NCI-H1105 treated with DMSO at 0.1 percent for 48 hours (cell line): ENCODE measurements at regions not wholly inside any gene's neighbourhood (a gene's known extent, or its start where the extent isn't known, plus 50 kb on each side); places are given as distances from the start of the nearest gene placed in this dataset.
"Not testable (repeated sequence)": the region's sequence is repeated elsewhere in the genome, so short reads cannot be mapped to it uniquely, and the experiment has no call there.

ENCODE experiments used
- DNase-seq: peaks from one replicate; lab custom pipeline; 2025; lab: John Stamatoyannopoulos, UW

GRCh38 chr6:4378319-4378996 lies 243.1 kb upstream of the ECI2 start:
- no peak for DNase-seq

GRCh38 chr6:4377603-4378002 lies 242.2 kb upstream of the ECI2 start:
- DNase-seq, result no peak

- no peak for DNase-seq
Measured at GRCh38 chr6:4374216-4374615, 238.8 kb upstream of the ECI2 start.

- DNase-seq, result no peak
Measured at GRCh38 chr6:4372866-4373265, 237.5 kb upstream of the ECI2 start.

- no peak for DNase-seq
Measured at GRCh38 chr6:4371207-4371921, 236.0 kb upstream of the ECI2 start.

- no peak for DNase-seq
Measured at GRCh38 chr6:4370066-4370465, 234.7 kb upstream of the ECI2 start.

- DNase-seq, result no peak
Measured at GRCh38 chr6:4369616-4370015, 234.2 kb upstream of the ECI2 start.

GRCh38 chr6:4368649-4369048 lies 233.3 kb upstream of the ECI2 start:
- no peak for DNase-seq

GRCh38 chr6:4367643-4368042 lies 232.3 kb upstream of the ECI2 start:
- no peak for DNase-seq

- no peak for DNase-seq
Measured at GRCh38 chr6:4366635-4367395, 231.4 kb upstream of the ECI2 start.

GRCh38 chr6:4365686-4366085 lies 230.3 kb upstream of the ECI2 start:
- DNase-seq, result no peak

GRCh38 chr6:4364711-4365110 lies 229.3 kb upstream of the ECI2 start:
- no peak for DNase-seq

GRCh38 chr6:4364172-4364571 lies 228.8 kb upstream of the ECI2 start:
- DNase-seq, result no peak

GRCh38 chr6:4363656-4364055 lies 228.3 kb upstream of the ECI2 start:
- DNase-seq, result no peak

GRCh38 chr6:4362326-4362725 lies 227.0 kb upstream of the ECI2 start:
- DNase-seq, result no peak

GRCh38 chr6:4360920-4361319 lies 225.5 kb upstream of the ECI2 start:
- DNase-seq, result no peak

GRCh38 chr6:4359108-4359730 lies 223.8 kb upstream of the ECI2 start:
- DNase-seq, result no peak

- no peak for DNase-seq
Measured at GRCh38 chr6:4358414-4359107, 223.2 kb upstream of the ECI2 start.

- DNase-seq, result not testable (repeated sequence)
Measured at GRCh38 chr6:4357660-4358152, 222.3 kb upstream of the ECI2 start.

- no peak for DNase-seq
Measured at GRCh38 chr6:4356899-4357659, 221.7 kb upstream of the ECI2 start.

GRCh38 chr6:4355241-4355640 lies 219.9 kb upstream of the ECI2 start:
- no peak for DNase-seq
